Osteoblast (primary cell): ENCODE measurements at regions not wholly inside any gene's neighbourhood (a gene's known extent, or its start where the extent isn't known, plus 50 kb on each side); places are given as distances from the start of the nearest gene placed in this dataset.
"Not testable (repeated sequence)": the region's sequence is repeated elsewhere in the genome, so short reads cannot be mapped to it uniquely, and the experiment has no call there.

Source experiments
- DNase-seq: peaks from one replicate; pipeline ENCODE4 v3.0.0; 2011; ENCODE audit warnings: low spot score, mixed read lengths; ENCODE audit not compliant: insufficient read length; ENCODE audit errors: missing footprints
- H2AFZ ChIP-seq: 2 replicates; pipeline ENCODE4 v1.6.0; 2011; ENCODE audit warnings: mild to moderate bottlenecking, low read length
- H3K27ac ChIP-seq: 2 replicates; pipeline ENCODE4 v1.5.1; 2011; ENCODE audit warnings: mild to moderate bottlenecking, low read depth, low read length, moderate library complexity
- H3K27me3 ChIP-seq: 2 replicates; pipeline ENCODE4 v1.6.0; 2012; ENCODE audit warnings: mild to moderate bottlenecking, control low read depth, inconsistent platforms, low read length, moderate library complexity; ENCODE audit not compliant: insufficient read depth
- H3K36me3 ChIP-seq: 2 replicates; pipeline ENCODE4 v1.5.1; 2011; ENCODE audit warnings: mild to moderate bottlenecking, low read length, control low read depth, moderate library complexity; ENCODE audit not compliant: insufficient read depth
- H3K4me1 ChIP-seq: 2 replicates; pipeline ENCODE4 v1.5.1; 2011; ENCODE audit warnings: mild to moderate bottlenecking, low read length, control low read depth, moderate library complexity; ENCODE audit not compliant: insufficient read depth
- H3K4me2 ChIP-seq: 2 replicates; pipeline ENCODE4 v1.6.0; 2011; ENCODE audit warnings: mild to moderate bottlenecking, low read length; ENCODE audit not compliant: insufficient read depth
- H3K4me3 ChIP-seq: fragments of 200-600 bp; sonication (generic); 3 replicates; pipeline ENCODE4 v1.5.1; 2012; ENCODE audit warnings: mild to moderate bottlenecking, low read length, inconsistent platforms; ENCODE audit not compliant: insufficient read depth
- H3K79me2 ChIP-seq: 2 replicates; pipeline ENCODE4 v1.6.0; 2012; ENCODE audit warnings: mild to moderate bottlenecking, low read length, control low read depth, inconsistent platforms; ENCODE audit not compliant: insufficient read depth
- H3K9me3 ChIP-seq: 2 replicates; pipeline ENCODE4 v1.5.1; 2011; ENCODE audit warnings: low read depth, low read length, control low read depth
- H4K20me1 ChIP-seq: 2 replicates; pipeline ENCODE4 v1.6.0; 2012; ENCODE audit warnings: mild to moderate bottlenecking, low read length, control low read depth; ENCODE audit not compliant: insufficient read depth
- CTCF ChIP-seq: IDR thresholded peaks from 2 replicates; pipeline ENCODE4 v1.5.1; 2011; ENCODE audit warnings: mild to moderate bottlenecking, low read depth, low read length, moderate library complexity; ENCODE audit errors: extremely low read depth

GRCh38 chr11:23884341-23884740 is 612.5 kb upstream of the LUZP2 start:
- TF ChIP-seq CTCF: no peak
- Histone ChIP-seq H3K79me2 (no peaks in the 10 kb centered on the region), H3K4me3 (no peak overlapping the region), H3K9me3 (no peaks in the 10 kb centered on the region), H2AFZ (no peak overlapping the region), H4K20me1 (no peaks in the 10 kb centered on the region), H3K27me3 (no peaks in the 10 kb centered on the region), H3K4me1 (no peaks in the 10 kb centered on the region), H3K4me2 (no peak overlapping the region), H3K36me3 (no peaks in the 10 kb centered on the region), H3K27ac (no peak overlapping the region)
- no peak for DNase-seq

GRCh38 chr11:23885801-23886200 is 611.1 kb upstream of the LUZP2 start:
- H3K36me3 ChIP-seq: no peaks in the 10 kb centered on the region
- no peak overlapping the region for H3K4me2 ChIP-seq
- H3K4me1 ChIP-seq: no peaks in the 10 kb centered on the region
- no peaks in the 10 kb centered on the region for H4K20me1 ChIP-seq
- no peaks in the 10 kb centered on the region for H3K9me3 ChIP-seq
- no peak overlapping the region for H3K27ac ChIP-seq
- no peaks in the 10 kb centered on the region for H3K27me3 ChIP-seq
- no peaks in the 10 kb centered on the region for H3K79me2 ChIP-seq
- no peak overlapping the region for H2AFZ ChIP-seq
- DNase-seq: no peak
- no peak for TF ChIP-seq CTCF
- no peak overlapping the region for H3K4me3 ChIP-seq

- H4K20me1 ChIP-seq, H2AFZ ChIP-seq, H3K36me3 ChIP-seq, H3K9me3 ChIP-seq, H3K4me3 ChIP-seq, DNase-seq, H3K27me3 ChIP-seq, H3K79me2 ChIP-seq, H3K27ac ChIP-seq, H3K4me1 ChIP-seq, H3K4me2 ChIP-seq: not testable (repeated sequence)
Observed at GRCh38 chr11:23887122-23887521, 609.7 kb upstream of the LUZP2 start.

GRCh38 chr11:23893126-23893525 is 603.7 kb upstream of the LUZP2 start:
- no peaks in the 10 kb centered on the region for H3K36me3 ChIP-seq
- no peak for TF ChIP-seq CTCF
- no peak overlapping the region for H3K4me3 ChIP-seq
- H2AFZ ChIP-seq: no peak overlapping the region
- no peak overlapping the region for H3K4me2 ChIP-seq
- no peak for DNase-seq
- no peaks in the 10 kb centered on the region for H3K79me2 ChIP-seq
- no peaks in the 10 kb centered on the region for H4K20me1 ChIP-seq
- H3K27me3 ChIP-seq: no peaks in the 10 kb centered on the region
- no peak overlapping the region for H3K27ac ChIP-seq
- H3K9me3 ChIP-seq: no peaks in the 10 kb centered on the region
- H3K4me1 ChIP-seq: peaks cover 14% of the 10 kb centered on the region
